Panc1 (cell line): ENCODE measurements at regions not wholly inside any gene's neighbourhood (a gene's known extent, or its start where the extent isn't known, plus 50 kb on each side); places are given as distances from the start of the nearest gene placed in this dataset.

Experiments used
- ATAC-seq: fragments of 200-7000 bp; cut with Tn5 transposase; 2 replicates; pipeline ENCODE4 v1.9.1; 2020; ENCODE audit warnings: mild to moderate bottlenecking, moderate library complexity
- BruUV-seq: library from RNA; stranded (reverse); fragments of 400-500 nt; replicated peaks from 2 replicates; lab custom pipeline; 2021; lab: Mats Ljungman, UMichigan
- CTCF ChIA-PET: fragments of 300-600 bp; sonication (Branson Sonifier 250); formaldehyde crosslinking; loops from one replicate; lab custom pipeline; 2022; ENCODE audit warnings: antibody characterized with exemption; lab: Charles Lee
- POLR2A ChIA-PET: fragments of 300-600 bp; sonication (Branson Sonifier 250); formaldehyde crosslinking; loops from one replicate; lab custom pipeline; 2022; ENCODE audit warnings: antibody characterized with exemption; lab: Charles Lee
- DNase-seq: peaks from one replicate; pipeline ENCODE4 v3.0.0-alpha.2; 2010; ENCODE audit warnings: low read depth, low spot score
- H3K27ac ChIP-seq: 2 replicates; pipeline ENCODE4 v1.5.1; 2011; ENCODE audit warnings: mild to moderate bottlenecking, low read length, inconsistent platforms
- H3K27me3 ChIP-seq: fragments of 200-500 bp; sonication (Bioruptor generic); 2 replicates; pipeline ENCODE4 v1.6.0; 2014; ENCODE audit warnings: low read length, inconsistent platforms; ENCODE audit not compliant: control insufficient read depth, insufficient read depth
- H3K36me3 ChIP-seq: fragments of 200-500 bp; sonication (Bioruptor generic); 2 replicates; pipeline ENCODE4 v1.5.1; 2014; ENCODE audit warnings: inconsistent platforms, mild to moderate bottlenecking, low read length, moderate library complexity; ENCODE audit not compliant: control insufficient read depth, insufficient read depth
- H3K4me1 ChIP-seq: 2 replicates; pipeline ENCODE4 v1.5.1; 2011; ENCODE audit warnings: inconsistent platforms, mild to moderate bottlenecking, low read length, moderate library complexity; ENCODE audit not compliant: control insufficient read depth, insufficient read depth
- H3K4me3 ChIP-seq, 2 experiments: 2 replicates each; pipeline ENCODE4 v1.5.1; 2011 to 2012; ENCODE audit warnings: low read depth in 2 of 2, low read length in 2 of 2, mild to moderate bottlenecking in 2 of 2, inconsistent platforms in 1 of 2, moderate library complexity in 1 of 2
- H3K9me3 ChIP-seq: fragments of 200-500 bp; sonication (Bioruptor generic); 2 replicates; pipeline ENCODE4 v1.5.1; 2014; ENCODE audit warnings: low read depth, mild to moderate bottlenecking, inconsistent platforms, low read length, moderate library complexity; ENCODE audit not compliant: control insufficient read depth, insufficient read depth
- CTCF ChIP-seq: fragments of 450-650 bp; IDR thresholded peaks from 2 replicates; pipeline ENCODE4 v1.5.1; 2017; ENCODE audit warnings: mild to moderate bottlenecking
- POLR2AphosphoS5 ChIP-seq: IDR thresholded peaks from 2 replicates; pipeline ENCODE4 v1.6.1; 2012; ENCODE audit warnings: mild to moderate bottlenecking, low read depth, low read length, moderate library complexity
- SIN3A ChIP-seq: IDR thresholded peaks from 2 replicates; pipeline ENCODE4 v1.6.1; 2012; ENCODE audit warnings: low read depth, mild to moderate bottlenecking, low read length, moderate library complexity, borderline replicate concordance; ENCODE audit not compliant: insufficient read depth
- TCF7L2 ChIP-seq: IDR thresholded peaks from 2 replicates; pipeline ENCODE4 v1.6.1; 2011; ENCODE audit warnings: mild to moderate bottlenecking, low read depth, low read length, inconsistent platforms
- in situ Hi-C: cut with HindIII; loops from 2 replicates; pipeline ENCODE4 v1.10.0; 2016; ENCODE audit warnings: low sequenced_read_pairs, low pct_unique_long_range_greater_than_20kb
- intact Hi-C: fragments of 100-400 bp; cut with micrococcal nuclease; formaldehyde crosslinking; loops from one replicate; pipeline ENCODE4 v1.10.0; 2022; ENCODE audit not compliant: unreplicated experiment
- TF ChIP-seq, protein P1 (sequence below), 2 experiments: IDR thresholded peaks; 2 replicates each; pipeline ENCODE4 v1.6.1; 2011 to 2012; ENCODE audit warnings: low read depth in 2 of 2, control low read depth in 1 of 2, low read length in 1 of 2, mild to moderate bottlenecking in 1 of 2, moderate library complexity in 1 of 2; ENCODE audit not compliant: insufficient read depth in 1 of 2

- ChIA-PET POLR2A (no interaction called here), CTCF (no interaction called here)
- no peaks in the 10 kb centered on the region for H3K27me3 ChIP-seq
- no peak overlapping the region for H3K4me3 ChIP-seq
- H3K27ac ChIP-seq = no peak overlapping the region
- BruUV-seq = no TSS peak
- intact Hi-C loops (no loop called here), in situ Hi-C loops (no loop called here)
- ATAC-seq (no peak), DNase-seq (no peak)
- H3K36me3 ChIP-seq = no peaks in the 10 kb centered on the region
- TF ChIP-seq POLR2AphosphoS5 (no peak), SIN3A (no peak)
- no peaks in the 10 kb centered on the region for H3K9me3 ChIP-seq
- H3K4me1 ChIP-seq = no peaks in the 10 kb centered on the region
These were observed 201.5 kb upstream of the COL11A1 start for GRCh38 chr1:103309786-103310185.

DNA sequence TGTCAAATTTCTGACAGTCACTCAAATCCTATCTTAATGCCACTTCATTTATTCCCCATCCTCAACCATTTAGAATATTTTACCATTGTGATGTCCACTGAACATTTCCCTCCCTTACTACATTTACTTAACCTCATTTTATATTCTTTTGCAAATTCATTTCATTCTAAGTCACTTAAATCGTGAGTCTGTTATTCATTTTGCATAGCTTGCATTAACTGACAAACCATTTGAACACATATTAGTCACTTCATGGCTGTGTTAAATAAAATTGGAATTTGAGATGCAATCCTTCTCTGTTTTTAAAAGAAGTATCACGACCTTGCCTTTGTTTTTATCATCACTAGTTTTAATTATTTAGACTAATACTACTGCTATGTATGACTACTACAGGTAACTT is 199.4 kb upstream of the COL11A1 start:
- TF ChIP-seq CTCF (no peak), TCF7L2 (no peak), SIN3A (no peak)
- TF ChIP-seq, protein P1, sequence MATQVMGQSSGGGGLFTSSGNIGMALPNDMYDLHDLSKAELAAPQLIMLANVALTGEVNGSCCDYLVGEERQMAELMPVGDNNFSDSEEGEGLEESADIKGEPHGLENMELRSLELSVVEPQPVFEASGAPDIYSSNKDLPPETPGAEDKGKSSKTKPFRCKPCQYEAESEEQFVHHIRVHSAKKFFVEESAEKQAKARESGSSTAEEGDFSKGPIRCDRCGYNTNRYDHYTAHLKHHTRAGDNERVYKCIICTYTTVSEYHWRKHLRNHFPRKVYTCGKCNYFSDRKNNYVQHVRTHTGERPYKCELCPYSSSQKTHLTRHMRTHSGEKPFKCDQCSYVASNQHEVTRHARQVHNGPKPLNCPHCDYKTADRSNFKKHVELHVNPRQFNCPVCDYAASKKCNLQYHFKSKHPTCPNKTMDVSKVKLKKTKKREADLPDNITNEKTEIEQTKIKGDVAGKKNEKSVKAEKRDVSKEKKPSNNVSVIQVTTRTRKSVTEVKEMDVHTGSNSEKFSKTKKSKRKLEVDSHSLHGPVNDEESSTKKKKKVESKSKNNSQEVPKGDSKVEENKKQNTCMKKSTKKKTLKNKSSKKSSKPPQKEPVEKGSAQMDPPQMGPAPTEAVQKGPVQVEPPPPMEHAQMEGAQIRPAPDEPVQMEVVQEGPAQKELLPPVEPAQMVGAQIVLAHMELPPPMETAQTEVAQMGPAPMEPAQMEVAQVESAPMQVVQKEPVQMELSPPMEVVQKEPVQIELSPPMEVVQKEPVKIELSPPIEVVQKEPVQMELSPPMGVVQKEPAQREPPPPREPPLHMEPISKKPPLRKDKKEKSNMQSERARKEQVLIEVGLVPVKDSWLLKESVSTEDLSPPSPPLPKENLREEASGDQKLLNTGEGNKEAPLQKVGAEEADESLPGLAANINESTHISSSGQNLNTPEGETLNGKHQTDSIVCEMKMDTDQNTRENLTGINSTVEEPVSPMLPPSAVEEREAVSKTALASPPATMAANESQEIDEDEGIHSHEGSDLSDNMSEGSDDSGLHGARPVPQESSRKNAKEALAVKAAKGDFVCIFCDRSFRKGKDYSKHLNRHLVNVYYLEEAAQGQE (IDR thresholded peaks at IDR 0.05; ENCODE audit: insufficient read depth in 1 of 2, low read depth in 2 of 2, low read length in 1 of 2) = no peak
- ChIA-PET POLR2A (no interaction called here), CTCF (no interaction called here)
- H3K36me3 ChIP-seq = no peaks in the 10 kb centered on the region
- no TSS peak for BruUV-seq
- in situ Hi-C loops = no loop called here
- ATAC-seq (no peak), DNase-seq (no peak)
- no peak overlapping the region for H3K4me3 ChIP-seq
- H3K27me3 ChIP-seq = no peaks in the 10 kb centered on the region
- no peaks in the 10 kb centered on the region for H3K9me3 ChIP-seq
- H3K27ac ChIP-seq = no peak overlapping the region
- intact Hi-C loops = no loop called here
- H3K4me1 ChIP-seq = no peaks in the 10 kb centered on the region

DNA sequence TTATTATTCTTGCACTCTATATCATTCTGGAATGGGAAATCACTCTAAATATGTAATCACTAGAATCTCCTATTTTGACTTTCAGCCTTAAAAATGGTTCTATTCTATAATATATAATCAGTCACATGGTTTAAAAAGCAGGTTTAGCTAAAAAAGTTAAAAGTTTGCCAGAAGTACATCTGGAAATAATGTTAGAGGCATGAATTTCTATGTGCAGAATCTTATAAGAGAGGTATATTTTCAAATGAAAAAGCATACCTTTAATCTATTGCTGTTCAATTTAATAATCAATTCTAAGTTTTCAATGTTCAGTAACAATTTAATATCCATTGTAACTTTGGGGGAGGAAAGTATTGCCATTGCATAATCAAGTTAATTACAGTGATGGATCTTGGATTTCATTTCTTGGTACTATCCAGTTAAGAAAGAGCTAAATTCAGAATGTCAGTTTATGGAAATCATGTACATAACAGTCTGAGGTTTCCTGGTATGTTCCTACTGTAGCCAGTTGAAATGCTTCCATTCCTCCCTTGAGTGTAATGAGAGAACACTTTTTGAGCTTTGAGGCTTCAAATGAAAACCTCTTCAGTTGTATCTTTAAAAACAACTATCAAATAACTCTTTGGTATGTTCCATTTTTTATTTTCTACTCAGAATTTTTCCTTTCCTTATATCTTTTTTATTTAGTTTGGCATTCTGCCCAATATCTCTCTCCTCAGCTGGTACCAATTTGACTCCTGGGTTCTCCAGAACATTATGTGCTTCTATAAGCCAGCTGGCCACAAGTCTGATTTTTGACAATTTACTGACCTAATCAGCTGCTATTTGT is 175.7 kb upstream of the COL11A1 start:
- intact Hi-C loops (no loop called here), in situ Hi-C loops (no loop called here)
- CTCF ChIA-PET = no interaction called here

More for the DNA sequence above, 175.7 kb upstream of the COL11A1 start:
- no peaks in the 10 kb centered on the region for H3K27me3 ChIP-seq
- TF ChIP-seq POLR2AphosphoS5 (no peak), SIN3A (no peak), CTCF (no peak), TCF7L2 (no peak)
- TF ChIP-seq, protein P1 (IDR thresholded peaks at IDR 0.05; ENCODE audit: insufficient read depth in 1 of 2, low read depth in 2 of 2, low read length in 1 of 2) = no peak
- DNase-seq = no peak
- no peak overlapping the region for H3K27ac ChIP-seq
- no peaks in the 10 kb centered on the region for H3K9me3 ChIP-seq
- no peak overlapping the region for H3K4me3 ChIP-seq
- ATAC-seq = no peak
- POLR2A ChIA-PET = no interaction called here
- no TSS peak for BruUV-seq
- no peaks in the 10 kb centered on the region for H3K4me1 ChIP-seq
- H3K36me3 ChIP-seq = no peaks in the 10 kb centered on the region
